B cell (primary cell): ENCODE measurements at regions not wholly inside any gene's neighbourhood (a gene's known extent, or its start where the extent isn't known, plus 50 kb on each side); places are given as distances from the start of the nearest gene placed in this dataset.

Experiments used
- EZH2 ChIP-seq: IDR thresholded peaks from 2 replicates; pipeline ENCODE4 v1.6.1; 2012; ENCODE audit warnings: borderline replicate concordance, low read depth, mild to moderate bottlenecking, moderate library complexity, low read length; ENCODE audit not compliant: insufficient read depth, poor library complexity, severe bottlenecking
- TF ChIP-seq, protein P1 (sequence below): fragments of 200-600 bp; IDR thresholded peaks from one replicate; pipeline ENCODE4 v1.8.0; 2022; ENCODE audit warnings: antibody characterized with exemption, mild to moderate bottlenecking

DNA sequence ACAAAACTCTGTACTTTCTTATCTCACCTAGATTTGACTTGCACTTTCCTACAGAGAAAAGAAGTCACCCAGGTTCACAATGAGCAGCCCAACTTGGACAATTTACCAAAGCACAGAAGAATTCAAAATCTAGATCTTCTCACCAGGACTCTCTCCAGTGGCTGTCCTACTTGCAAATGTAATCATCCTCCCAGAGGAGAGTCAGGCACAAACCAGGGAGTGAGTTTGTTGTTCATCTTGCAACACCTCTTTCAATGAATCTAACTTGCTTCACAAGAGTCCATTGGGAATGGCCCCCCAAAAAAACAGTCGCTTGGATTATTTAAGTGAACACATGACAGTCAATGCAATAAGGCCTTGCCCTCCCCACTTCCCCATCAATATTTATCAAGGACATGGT lies 144.6 kb downstream of the ATL2 start:
- TF ChIP-seq, protein P1, sequence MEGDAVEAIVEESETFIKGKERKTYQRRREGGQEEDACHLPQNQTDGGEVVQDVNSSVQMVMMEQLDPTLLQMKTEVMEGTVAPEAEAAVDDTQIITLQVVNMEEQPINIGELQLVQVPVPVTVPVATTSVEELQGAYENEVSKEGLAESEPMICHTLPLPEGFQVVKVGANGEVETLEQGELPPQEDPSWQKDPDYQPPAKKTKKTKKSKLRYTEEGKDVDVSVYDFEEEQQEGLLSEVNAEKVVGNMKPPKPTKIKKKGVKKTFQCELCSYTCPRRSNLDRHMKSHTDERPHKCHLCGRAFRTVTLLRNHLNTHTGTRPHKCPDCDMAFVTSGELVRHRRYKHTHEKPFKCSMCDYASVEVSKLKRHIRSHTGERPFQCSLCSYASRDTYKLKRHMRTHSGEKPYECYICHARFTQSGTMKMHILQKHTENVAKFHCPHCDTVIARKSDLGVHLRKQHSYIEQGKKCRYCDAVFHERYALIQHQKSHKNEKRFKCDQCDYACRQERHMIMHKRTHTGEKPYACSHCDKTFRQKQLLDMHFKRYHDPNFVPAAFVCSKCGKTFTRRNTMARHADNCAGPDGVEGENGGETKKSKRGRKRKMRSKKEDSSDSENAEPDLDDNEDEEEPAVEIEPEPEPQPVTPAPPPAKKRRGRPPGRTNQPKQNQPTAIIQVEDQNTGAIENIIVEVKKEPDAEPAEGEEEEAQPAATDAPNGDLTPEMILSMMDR, result no peak
- TF ChIP-seq EZH2, result no peak
